ENCODE measurements at regions not wholly inside any gene's neighbourhood (a gene's known extent, or its start where the extent isn't known, plus 50 kb on each side); places are given as distances from the start of the nearest gene placed in this dataset.
A peak's percentile ranks its signal among the peaks of the same experiment; 100 is the strongest.

- Mint-ChIP-seq H3K27me3 (ENCODE audit: low read depth, unreplicated experiment) (no peaks in the 10 kb centered on the region), H3K36me3 (ENCODE audit: low read depth, unreplicated experiment) (peaks cover 19% of the 10 kb centered on the region), H3K27ac (ENCODE audit: unreplicated experiment) (no peak overlapping the region), H3K9me3 (ENCODE audit: unreplicated experiment) (peaks cover 9% of the 10 kb centered on the region), H3K4me3 (ENCODE audit: unreplicated experiment) (no peak overlapping the region), H3K4me1 (ENCODE audit: low read depth, unreplicated experiment) (peaks cover 6% of the 10 kb centered on the region)
- no peak for FAIRE-seq
- Histone ChIP-seq H2AFZ (ENCODE audit: low read depth, low read length) (no peak overlapping the region), H3K79me2 (ENCODE audit: insufficient read depth, low read length) (peaks cover 19% of the 10 kb centered on the region), H3K27ac (ENCODE audit: low read depth, low read length) (no peak overlapping the region), H3K4me3 (ENCODE audit: insufficient read depth, low read depth, low read length) (no peak overlapping the region), H3K27me3 (ENCODE audit: insufficient read depth, low read length) (no peaks in the 10 kb centered on the region), H3K4me2 (ENCODE audit: low read length) (no peak overlapping the region), H3K9me3 (ENCODE audit: insufficient read depth, low read depth, low read length) (no peaks in the 10 kb centered on the region), H3K36me3 (ENCODE audit: insufficient read depth, low read length) (peaks cover 11% of the 10 kb centered on the region), H4K20me1 (ENCODE audit: insufficient read depth, low read length) (peaks cover 63% of the 10 kb centered on the region), H3K9ac (ENCODE audit: low read length) (no peak overlapping the region), H3K4me1 (ENCODE audit: insufficient read depth, low read length) (no peaks in the 10 kb centered on the region)
- TF ChIP-seq CTCF (IDR thresholded peaks at IDR 0.05; ENCODE audit: insufficient read depth, low read depth, low read length) = no peak
- TF ChIP-seq EZH2 (IDR thresholded peaks at IDR 0.05; ENCODE audit: insufficient read depth, low read length) = no peak
- no peak for DNase-seq (ENCODE audit: low read depth)
These were observed 107.3 kb upstream of the RTL1 start for GRCh38 chr14:101010835-101011234.

- peaks cover 23% of the 10 kb centered on the region for H3K4me1 Mint-ChIP-seq (ENCODE audit: low read depth, unreplicated experiment)
- FAIRE-seq = no peak
These were observed 113.7 kb upstream of the RTL1 start for GRCh38 chr14:101017209-101017608.

More at GRCh38 chr14:101017209-101017608, 113.7 kb upstream of the RTL1 start:
- peaks cover 7% of the 10 kb centered on the region for H3K4me1 ChIP-seq (ENCODE audit: insufficient read depth, low read length)
- peaks cover 3% of the 10 kb centered on the region for H3K9me3 ChIP-seq (ENCODE audit: insufficient read depth, low read depth, low read length)
- no peak overlapping the region for H3K27ac ChIP-seq (ENCODE audit: low read depth, low read length)
- H3K4me2 ChIP-seq (ENCODE audit: low read length) = no peak overlapping the region
- peaks cover 8% of the 10 kb centered on the region for H3K36me3 ChIP-seq (ENCODE audit: insufficient read depth, low read length)
- TF ChIP-seq CTCF (IDR thresholded peaks at IDR 0.05; ENCODE audit: insufficient read depth, low read depth, low read length) (no peak), EZH2 (IDR thresholded peaks at IDR 0.05; ENCODE audit: insufficient read depth, low read length) (no peak)
- peaks cover 11% of the 10 kb centered on the region for H3K36me3 Mint-ChIP-seq (ENCODE audit: low read depth, unreplicated experiment)
- H3K27ac Mint-ChIP-seq (ENCODE audit: unreplicated experiment) = peak overlapping the region; percentile 95
- H3K9ac ChIP-seq (ENCODE audit: low read length) = no peak overlapping the region
- no peaks in the 10 kb centered on the region for H3K27me3 Mint-ChIP-seq (ENCODE audit: low read depth, unreplicated experiment)
- no peaks in the 10 kb centered on the region for H3K27me3 ChIP-seq (ENCODE audit: insufficient read depth, low read length)
- DNase-seq (ENCODE audit: low read depth) = peak; percentile 62
- peaks cover 72% of the 10 kb centered on the region for H4K20me1 ChIP-seq (ENCODE audit: insufficient read depth, low read length)
- H3K4me3 Mint-ChIP-seq (ENCODE audit: unreplicated experiment) = no peak overlapping the region
- H3K9me3 Mint-ChIP-seq (ENCODE audit: unreplicated experiment) = peaks cover 10% of the 10 kb centered on the region
- no peak overlapping the region for H3K4me3 ChIP-seq (ENCODE audit: insufficient read depth, low read depth, low read length)
- peaks cover 35% of the 10 kb centered on the region for H3K79me2 ChIP-seq (ENCODE audit: insufficient read depth, low read length)
- no peak overlapping the region for H2AFZ ChIP-seq (ENCODE audit: low read depth, low read length)

Data from astrocyte (in vitro differentiated cells and primary cell).